ENCODE measurements at regions not wholly inside any gene's neighbourhood (a gene's known extent, or its start where the extent isn't known, plus 50 kb on each side); places are given as distances from the start of the nearest gene placed in this dataset.

GRCh38 chr5:125337294-125337693, 590.9 kb upstream of the ZNF608 start:
- ATAC-seq: no peak
- no peaks in the 10 kb centered on the region for H3K9me3 ChIP-seq (ENCODE audit: control insufficient read depth, low read length, poor library complexity, severe bottlenecking)
- H3K4me3 Mint-ChIP-seq: no peak overlapping the region

GRCh38 chr5:125338440-125339174, 592.2 kb upstream of the ZNF608 start:
- no peaks in the 10 kb centered on the region for H3K4me1 Mint-ChIP-seq
- H3K27ac Mint-ChIP-seq: no peak overlapping the region
- no peaks in the 10 kb centered on the region for H3K27me3 Mint-ChIP-seq
- DNase-seq: no peak
- no peaks in the 10 kb centered on the region for H3K36me3 Mint-ChIP-seq (ENCODE audit: low read depth)
- no peaks in the 10 kb centered on the region for H3K9me3 ChIP-seq (ENCODE audit: control insufficient read depth, low read length, poor library complexity, severe bottlenecking)
- H3K4me3 Mint-ChIP-seq: no peak overlapping the region
- no peak for ATAC-seq

More at GRCh38 chr5:125337294-125337693, 590.9 kb upstream of the ZNF608 start:
- Mint-ChIP-seq H3K27ac (no peak overlapping the region), H3K27me3 (no peaks in the 10 kb centered on the region), H3K36me3 (ENCODE audit: low read depth) (no peaks in the 10 kb centered on the region), H3K4me1 (no peaks in the 10 kb centered on the region)
- no peak for DNase-seq

GRCh38 chr5:125341436-125341835, 595.0 kb upstream of the ZNF608 start:
- H3K4me3 Mint-ChIP-seq: no peak overlapping the region
- H3K9me3 ChIP-seq (ENCODE audit: control insufficient read depth, low read length, poor library complexity, severe bottlenecking): no peaks in the 10 kb centered on the region
- no peaks in the 10 kb centered on the region for H3K36me3 Mint-ChIP-seq (ENCODE audit: low read depth)
- no peak overlapping the region for H3K27ac Mint-ChIP-seq
- ATAC-seq: no peak
- no peaks in the 10 kb centered on the region for H3K27me3 Mint-ChIP-seq
- H3K4me1 Mint-ChIP-seq: no peaks in the 10 kb centered on the region
- no peak for DNase-seq

- Mint-ChIP-seq H3K36me3 (ENCODE audit: low read depth) (no peaks in the 10 kb centered on the region), H3K4me1 (no peaks in the 10 kb centered on the region), H3K4me3 (no peak overlapping the region), H3K27me3 (no peaks in the 10 kb centered on the region), H3K27ac (no peak overlapping the region)
- DNase-seq: no peak
- ATAC-seq: no peak
- no peaks in the 10 kb centered on the region for H3K9me3 ChIP-seq (ENCODE audit: control insufficient read depth, low read length, poor library complexity, severe bottlenecking)
Observed at GRCh38 chr5:125343015-125343414, 596.6 kb upstream of the ZNF608 start.

GRCh38 chr5:125346316-125346715, 599.9 kb upstream of the ZNF608 start:
- Mint-ChIP-seq H3K27ac (no peak overlapping the region), H3K36me3 (ENCODE audit: low read depth) (no peaks in the 10 kb centered on the region), H3K4me1 (no peaks in the 10 kb centered on the region), H3K27me3 (no peaks in the 10 kb centered on the region), H3K4me3 (no peak overlapping the region)
- H3K9me3 ChIP-seq (ENCODE audit: control insufficient read depth, low read length, poor library complexity, severe bottlenecking): no peaks in the 10 kb centered on the region
- ATAC-seq (no peak), DNase-seq (no peak)

- no peak overlapping the region for H3K27ac Mint-ChIP-seq
- H3K36me3 Mint-ChIP-seq (ENCODE audit: low read depth): no peaks in the 10 kb centered on the region
- no peaks in the 10 kb centered on the region for H3K4me1 Mint-ChIP-seq
- H3K4me3 Mint-ChIP-seq: no peak overlapping the region
- no peaks in the 10 kb centered on the region for H3K9me3 ChIP-seq (ENCODE audit: control insufficient read depth, low read length, poor library complexity, severe bottlenecking)
- no peaks in the 10 kb centered on the region for H3K27me3 Mint-ChIP-seq
- DNase-seq (no peak), ATAC-seq (no peak)
Observed at GRCh38 chr5:125348221-125348692, 601.8 kb upstream of the ZNF608 start.

GRCh38 chr5:125348936-125349831, 602.7 kb upstream of the ZNF608 start:
- ATAC-seq: no peak

GRCh38 chr5:125357660-125358059, 611.2 kb upstream of the ZNF608 start:
- Mint-ChIP-seq H3K27ac (no peak overlapping the region), H3K4me1 (no peaks in the 10 kb centered on the region), H3K36me3 (ENCODE audit: low read depth) (no peaks in the 10 kb centered on the region), H3K27me3 (no peaks in the 10 kb centered on the region), H3K4me3 (no peak overlapping the region)
- ATAC-seq (no peak), DNase-seq (no peak)
- H3K9me3 ChIP-seq (ENCODE audit: control insufficient read depth, low read length, poor library complexity, severe bottlenecking): no peaks in the 10 kb centered on the region

More at GRCh38 chr5:125348936-125349831, 602.7 kb upstream of the ZNF608 start:
- Mint-ChIP-seq H3K36me3 (ENCODE audit: low read depth) (no peaks in the 10 kb centered on the region), H3K4me3 (no peak overlapping the region), H3K27me3 (no peaks in the 10 kb centered on the region), H3K4me1 (no peaks in the 10 kb centered on the region), H3K27ac (no peak overlapping the region)
- no peak for DNase-seq
- H3K9me3 ChIP-seq (ENCODE audit: control insufficient read depth, low read length, poor library complexity, severe bottlenecking): no peaks in the 10 kb centered on the region

- no peak overlapping the region for H3K4me3 Mint-ChIP-seq
- H3K4me1 Mint-ChIP-seq: no peaks in the 10 kb centered on the region
- no peaks in the 10 kb centered on the region for H3K9me3 ChIP-seq (ENCODE audit: control insufficient read depth, low read length, poor library complexity, severe bottlenecking)
- no peaks in the 10 kb centered on the region for H3K36me3 Mint-ChIP-seq (ENCODE audit: low read depth)
- ATAC-seq: no peak
- no peaks in the 10 kb centered on the region for H3K27me3 Mint-ChIP-seq
- DNase-seq: no peak
- no peak overlapping the region for H3K27ac Mint-ChIP-seq
Observed at GRCh38 chr5:125365747-125366146, 619.3 kb upstream of the ZNF608 start.

GRCh38 chr5:125367702-125368101, 621.3 kb upstream of the ZNF608 start:
- no peaks in the 10 kb centered on the region for H3K9me3 ChIP-seq (ENCODE audit: control insufficient read depth, low read length, poor library complexity, severe bottlenecking)
- Mint-ChIP-seq H3K4me1 (no peaks in the 10 kb centered on the region), H3K36me3 (ENCODE audit: low read depth) (no peaks in the 10 kb centered on the region), H3K27ac (no peak overlapping the region), H3K27me3 (no peaks in the 10 kb centered on the region), H3K4me3 (no peak overlapping the region)
- ATAC-seq (no peak), DNase-seq (no peak)

- Mint-ChIP-seq H3K27me3 (no peaks in the 10 kb centered on the region), H3K4me3 (no peak overlapping the region), H3K4me1 (no peaks in the 10 kb centered on the region), H3K27ac (no peak overlapping the region), H3K36me3 (ENCODE audit: low read depth) (no peaks in the 10 kb centered on the region)
- ATAC-seq (no peak), DNase-seq (no peak)
- H3K9me3 ChIP-seq (ENCODE audit: control insufficient read depth, low read length, poor library complexity, severe bottlenecking): no peaks in the 10 kb centered on the region
Observed at GRCh38 chr5:125370461-125371205, 624.2 kb upstream of the ZNF608 start.

- no peaks in the 10 kb centered on the region for H3K36me3 Mint-ChIP-seq (ENCODE audit: low read depth)
- no peaks in the 10 kb centered on the region for H3K4me1 Mint-ChIP-seq
- H3K4me3 Mint-ChIP-seq: no peak overlapping the region
- no peaks in the 10 kb centered on the region for H3K27me3 Mint-ChIP-seq
- no peak overlapping the region for H3K27ac Mint-ChIP-seq
- ATAC-seq (no peak), DNase-seq (no peak)
- no peaks in the 10 kb centered on the region for H3K9me3 ChIP-seq (ENCODE audit: control insufficient read depth, low read length, poor library complexity, severe bottlenecking)
Observed at GRCh38 chr5:125372694-125373631, 626.5 kb upstream of the ZNF608 start.
